ENCODE measurements at regions not wholly inside any gene's neighbourhood (a gene's known extent, or its start where the extent isn't known, plus 50 kb on each side); places are given as distances from the start of the nearest gene placed in this dataset.
"Not testable (repeated sequence)": the region's sequence is repeated elsewhere in the genome, so short reads cannot be mapped to it uniquely, and the experiment has no call there.

DNA sequence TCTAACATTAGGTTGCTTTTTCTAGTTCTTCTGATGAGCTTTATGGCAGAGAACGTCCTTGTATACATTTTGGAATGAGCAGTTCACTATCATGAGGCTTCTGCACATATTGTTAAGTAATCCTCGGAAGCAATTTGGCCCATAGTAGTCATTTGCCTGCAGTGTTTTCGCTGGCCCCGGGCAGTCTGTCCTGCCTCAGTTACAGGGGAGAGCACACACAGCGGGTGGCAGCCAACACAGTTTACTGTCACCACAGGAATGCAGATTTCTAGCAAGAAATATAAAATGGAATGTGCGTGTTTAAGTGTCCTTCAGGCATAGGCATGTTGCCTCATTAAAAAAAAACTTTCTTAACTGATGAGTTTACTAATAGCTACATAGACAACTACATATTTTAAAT is 71.5 kb upstream of the GJB6 start:
- 86 to 88% methylated on average over 6 of the region's 6 CpGs for WGBS, 2 donors
- ATAC-seq (ENCODE audit: low FRiP score), result no peak
- no peak for DNase-seq
- Histone ChIP-seq H3K27ac (ENCODE audit: low read depth in 1 of 2, low read length in 2 of 2) (no peak overlapping the region), H3K27me3 (ENCODE audit: control insufficient read depth in 1 of 2, insufficient read depth in 2 of 2, low read length in 1 of 2) (no peaks in the 10 kb centered on the region), H3K36me3 (ENCODE audit: control insufficient read depth in 1 of 2, insufficient read depth in 2 of 2, low read length in 1 of 2) (no peaks in the 10 kb centered on the region), H3K4me3 (ENCODE audit: low read length in 2 of 2) (no peak overlapping the region), H3K4me1 (ENCODE audit: control insufficient read depth in 1 of 2, insufficient read depth in 2 of 2, low read length in 2 of 2) (no peaks in the 10 kb centered on the region), H3K9me3 (ENCODE audit: control insufficient read depth, low read length) (peaks cover 7% of the 10 kb centered on the region)
- intact Hi-C loops (cut with DNase I), result no loop called here

DNA sequence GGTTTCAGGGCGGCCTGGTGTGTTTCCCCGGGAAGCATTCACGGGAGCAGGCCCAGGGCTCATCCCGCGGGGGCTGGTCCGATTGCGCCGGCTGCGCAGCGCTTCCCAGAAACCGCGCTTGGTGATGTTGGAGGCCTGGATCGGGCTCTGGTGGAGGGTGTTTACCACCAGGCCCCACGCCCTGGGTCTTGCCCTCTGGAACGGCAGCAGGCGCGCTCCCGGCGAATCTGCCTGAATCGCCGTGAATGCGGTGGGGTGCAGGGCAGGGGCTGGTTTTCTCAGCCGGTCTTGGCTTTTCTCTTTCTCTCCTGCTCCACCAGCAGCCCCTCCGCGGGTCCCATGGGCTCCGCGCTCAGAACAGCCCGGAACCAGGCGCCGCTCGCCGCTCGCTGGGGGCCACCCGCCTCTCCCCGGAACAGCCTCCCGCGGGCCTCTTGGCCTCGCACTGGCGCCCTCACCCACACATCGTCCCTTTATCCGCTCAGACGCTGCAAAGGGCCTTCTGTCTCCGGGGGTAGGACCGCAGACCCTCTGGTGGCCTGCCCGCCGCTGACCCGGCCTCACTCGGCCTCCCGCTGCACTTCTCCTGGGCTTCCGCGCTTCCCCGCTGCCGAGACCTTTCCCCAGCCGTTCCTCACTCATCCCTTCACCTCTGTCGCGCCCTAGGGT is 69.4 kb upstream of the GJB6 start:
- peak in 1 of 2 donors; percentile 48 for DNase-seq
- Histone ChIP-seq H3K4me1 (ENCODE audit: control insufficient read depth in 1 of 2, insufficient read depth in 2 of 2, low read length in 2 of 2) (no peaks in the 10 kb centered on the region), H3K9me3 (ENCODE audit: control insufficient read depth, low read length) (no peaks in the 10 kb centered on the region), H3K36me3 (ENCODE audit: control insufficient read depth in 1 of 2, insufficient read depth in 2 of 2, low read length in 1 of 2) (no peaks in the 10 kb centered on the region), H3K4me3 (ENCODE audit: low read length in 2 of 2) (no peak overlapping the region), H3K27ac (ENCODE audit: low read depth in 1 of 2, low read length in 2 of 2) (no peak overlapping the region), H3K27me3 (ENCODE audit: control insufficient read depth in 1 of 2, insufficient read depth in 2 of 2, low read length in 1 of 2) (no peaks in the 10 kb centered on the region)
- intact Hi-C loops (cut with DNase I), result no loop called here
- WGBS, 2 donors, result 14 to 15% methylated on average over 56 of the region's 56 CpGs
- ATAC-seq (ENCODE audit: low FRiP score), result peak; percentile 78

- no peak for ATAC-seq (ENCODE audit: low FRiP score)
- no peak for DNase-seq
- Histone ChIP-seq H3K27ac (ENCODE audit: low read depth in 1 of 2, low read length in 2 of 2) (no peak overlapping the region), H3K9me3 (ENCODE audit: control insufficient read depth, low read length) (no peaks in the 10 kb centered on the region), H3K4me3 (ENCODE audit: low read length in 2 of 2) (no peak overlapping the region), H3K4me1 (ENCODE audit: control insufficient read depth in 1 of 2, insufficient read depth in 2 of 2, low read length in 2 of 2) (no peaks in the 10 kb centered on the region), H3K27me3 (ENCODE audit: control insufficient read depth in 1 of 2, insufficient read depth in 2 of 2, low read length in 1 of 2) (no peaks in the 10 kb centered on the region), H3K36me3 (ENCODE audit: control insufficient read depth in 1 of 2, insufficient read depth in 2 of 2, low read length in 1 of 2) (no peaks in the 10 kb centered on the region)
- 60 to 63% methylated on average over 7 of the region's 7 CpGs for WGBS, 2 donors
- intact Hi-C loops (cut with DNase I), result no loop called here
These were observed 68.9 kb upstream of the GJB6 start for GRCh38 chr13:20301015-20301402.

DNA sequence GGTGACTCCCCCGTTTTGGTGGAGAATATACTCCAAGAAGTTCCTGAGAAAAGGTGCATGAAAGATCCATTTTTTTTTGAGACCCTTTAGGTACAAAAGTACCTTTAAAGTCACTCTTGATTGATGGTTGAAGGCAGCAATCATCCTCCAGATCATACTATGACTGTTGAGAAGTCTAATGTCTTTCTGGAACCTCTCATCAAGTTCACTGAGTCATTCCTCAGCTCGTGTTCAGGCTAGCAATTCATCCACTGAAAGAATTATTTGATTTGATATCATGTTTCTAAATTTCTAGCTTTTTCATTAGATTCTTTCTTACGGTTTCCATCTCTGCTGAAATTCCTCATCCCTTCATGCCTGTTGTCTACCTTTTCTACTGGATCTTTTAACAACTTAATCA is 65.1 kb upstream of the GJB6 start:
- 52 to 62% methylated on average over 3 of the region's 3 CpGs for WGBS, 2 donors
- DNase-seq (no peak), ATAC-seq (ENCODE audit: low FRiP score) (no peak)
- Histone ChIP-seq H3K27ac (ENCODE audit: low read depth in 1 of 2, low read length in 2 of 2) (no peak overlapping the region), H3K4me1 (ENCODE audit: control insufficient read depth in 1 of 2, insufficient read depth in 2 of 2, low read length in 2 of 2) (no peaks in the 10 kb centered on the region), H3K27me3 (ENCODE audit: control insufficient read depth in 1 of 2, insufficient read depth in 2 of 2, low read length in 1 of 2) (no peaks in the 10 kb centered on the region), H3K9me3 (ENCODE audit: control insufficient read depth, low read length) (no peaks in the 10 kb centered on the region), H3K36me3 (ENCODE audit: control insufficient read depth in 1 of 2, insufficient read depth in 2 of 2, low read length in 1 of 2) (no peaks in the 10 kb centered on the region), H3K4me3 (ENCODE audit: low read length in 2 of 2) (no peak overlapping the region)
- intact Hi-C loops (cut with DNase I), result no loop called here

- intact Hi-C loops (cut with DNase I), result no loop called here
- no peak for DNase-seq
These were observed 63.8 kb upstream of the GJB6 start for GRCh38 chr13:20295956-20296355.

DNA sequence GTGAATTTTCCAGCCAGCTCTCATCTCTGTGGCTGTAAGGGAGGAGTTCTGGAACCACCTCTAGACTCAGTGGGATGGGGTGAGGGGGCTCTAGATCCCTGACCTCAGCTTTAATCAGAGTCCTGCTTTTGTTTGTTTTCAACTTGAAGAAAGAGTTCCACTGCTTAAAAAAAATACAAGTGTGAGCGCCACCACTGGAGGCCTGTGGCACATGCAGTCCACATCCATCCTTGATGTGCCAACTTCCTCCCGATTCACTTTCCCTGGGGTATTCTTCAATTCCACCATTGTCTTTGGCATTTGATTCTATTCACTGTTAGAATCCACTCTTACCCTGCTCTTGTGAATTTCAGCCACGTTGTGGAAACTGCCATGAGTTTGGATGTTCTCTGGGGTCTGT is 62.4 kb upstream of the GJB6 start:
- Histone ChIP-seq H3K9me3 (ENCODE audit: control insufficient read depth, low read length) (no peaks in the 10 kb centered on the region), H3K4me3 (ENCODE audit: low read length in 2 of 2) (no peak overlapping the region), H3K36me3 (ENCODE audit: control insufficient read depth in 1 of 2, insufficient read depth in 2 of 2, low read length in 1 of 2) (no peaks in the 10 kb centered on the region), H3K27me3 (ENCODE audit: control insufficient read depth in 1 of 2, insufficient read depth in 2 of 2, low read length in 1 of 2) (no peaks in the 10 kb centered on the region), H3K27ac (ENCODE audit: low read depth in 1 of 2, low read length in 2 of 2) (no peak overlapping the region), H3K4me1 (ENCODE audit: control insufficient read depth in 1 of 2, insufficient read depth in 2 of 2, low read length in 2 of 2) (no peaks in the 10 kb centered on the region)
- DNase-seq (no peak), ATAC-seq (ENCODE audit: low FRiP score) (no peak)
- intact Hi-C loops (cut with DNase I), result no loop called here
- WGBS, 2 donors, result 54 to 60% methylated on average over 3 of the region's 3 CpGs

More at GRCh38 chr13:20295956-20296355, 63.8 kb upstream of the GJB6 start:
- ATAC-seq (ENCODE audit: low FRiP score), result no peak
- H3K27ac ChIP-seq (ENCODE audit: low read depth in 1 of 2, low read length in 2 of 2), result no peak overlapping the region
- no peaks in the 10 kb centered on the region for H3K36me3 ChIP-seq (ENCODE audit: control insufficient read depth in 1 of 2, insufficient read depth in 2 of 2, low read length in 1 of 2)
- H3K9me3 ChIP-seq (ENCODE audit: control insufficient read depth, low read length), result no peaks in the 10 kb centered on the region
- 73 to 75% methylated on average over 8 of the region's 8 CpGs for WGBS, 2 donors
- H3K4me1 ChIP-seq (ENCODE audit: control insufficient read depth in 1 of 2, insufficient read depth in 2 of 2, low read length in 2 of 2), result no peaks in the 10 kb centered on the region
- H3K27me3 ChIP-seq (ENCODE audit: control insufficient read depth in 1 of 2, insufficient read depth in 2 of 2, low read length in 1 of 2), result no peaks in the 10 kb centered on the region
- no peak overlapping the region for H3K4me3 ChIP-seq (ENCODE audit: low read length in 2 of 2)

- H3K27me3 ChIP-seq (ENCODE audit: control insufficient read depth in 1 of 2, insufficient read depth in 2 of 2, low read length in 1 of 2); H3K27ac ChIP-seq (ENCODE audit: low read depth in 1 of 2, low read length in 2 of 2); ATAC-seq (ENCODE audit: low FRiP score); DNase-seq; intact Hi-C loops (cut with DNase I); H3K4me3 ChIP-seq (ENCODE audit: low read length in 2 of 2); H3K4me1 ChIP-seq (ENCODE audit: control insufficient read depth in 1 of 2, insufficient read depth in 2 of 2, low read length in 2 of 2); H3K9me3 ChIP-seq (ENCODE audit: control insufficient read depth, low read length); H3K36me3 ChIP-seq (ENCODE audit: control insufficient read depth in 1 of 2, insufficient read depth in 2 of 2, low read length in 1 of 2): not testable (repeated sequence)
- WGBS, 2 donors, result 94 to 95% methylated on average over 27 to 30 of the region's 30 CpGs
These were observed 60.2 kb upstream of the GJB6 start for GRCh38 chr13:20292301-20292700.

DNA sequence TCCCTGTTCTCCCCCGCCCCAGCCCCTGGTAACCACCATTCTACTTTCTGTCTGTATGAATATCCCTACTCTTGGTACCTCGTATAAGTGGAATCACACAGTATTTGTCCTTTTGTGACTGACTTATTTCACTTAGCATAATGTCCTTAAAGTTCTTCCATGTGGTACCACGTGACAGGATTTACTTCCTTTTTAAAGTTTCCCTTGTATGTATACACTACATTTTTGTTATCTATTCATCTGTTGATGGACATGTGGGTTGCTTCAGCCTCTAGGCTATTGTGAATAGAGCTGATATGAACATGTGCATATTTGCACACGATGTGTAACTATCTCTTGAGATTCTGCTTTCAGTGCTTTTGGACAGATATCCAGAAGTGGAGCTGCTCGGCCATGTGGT is 59.6 kb upstream of the GJB6 start:
- 77 to 78% methylated on average over 5 of the region's 5 CpGs for WGBS, 2 donors
- intact Hi-C loops (cut with DNase I), result no loop called here

DNA sequence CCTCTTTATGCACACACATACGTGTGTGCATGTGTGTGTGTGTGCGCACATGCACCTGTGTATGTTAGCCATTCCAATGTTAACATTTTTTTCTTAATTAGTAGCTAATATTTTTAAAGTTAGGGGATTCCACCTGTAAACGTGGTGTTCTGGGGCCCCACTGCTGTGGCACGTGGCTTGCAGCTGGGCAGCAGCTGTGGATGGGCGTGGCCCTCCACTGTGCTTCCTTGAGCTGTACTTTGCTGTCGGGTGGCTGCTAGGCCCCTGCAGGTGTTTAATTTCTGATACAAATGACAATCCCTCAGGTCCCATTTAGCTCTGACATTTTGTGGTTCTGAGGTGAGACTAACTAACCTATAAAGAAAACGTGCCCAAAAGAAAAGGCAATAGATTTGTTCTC is 58.9 kb upstream of the GJB6 start:
- Histone ChIP-seq H3K4me1 (ENCODE audit: control insufficient read depth in 1 of 2, insufficient read depth in 2 of 2, low read length in 2 of 2) (no peaks in the 10 kb centered on the region), H3K4me3 (ENCODE audit: low read length in 2 of 2) (no peak overlapping the region), H3K9me3 (ENCODE audit: control insufficient read depth, low read length) (no peaks in the 10 kb centered on the region), H3K36me3 (ENCODE audit: control insufficient read depth in 1 of 2, insufficient read depth in 2 of 2, low read length in 1 of 2) (no peaks in the 10 kb centered on the region), H3K27ac (ENCODE audit: low read depth in 1 of 2, low read length in 2 of 2) (no peak overlapping the region), H3K27me3 (ENCODE audit: control insufficient read depth in 1 of 2, insufficient read depth in 2 of 2, low read length in 1 of 2) (no peaks in the 10 kb centered on the region)
- intact Hi-C loops (cut with DNase I), result no loop called here
- 80 to 85% methylated on average over 7 of the region's 7 CpGs for WGBS, 2 donors
- DNase-seq, result no peak
- ATAC-seq (ENCODE audit: low FRiP score), result no peak

More for the DNA sequence above, 59.6 kb upstream of the GJB6 start:
- no peak for ATAC-seq (ENCODE audit: low FRiP score)
- Histone ChIP-seq H3K4me3 (ENCODE audit: low read length in 2 of 2) (no peak overlapping the region), H3K27me3 (ENCODE audit: control insufficient read depth in 1 of 2, insufficient read depth in 2 of 2, low read length in 1 of 2) (no peaks in the 10 kb centered on the region), H3K27ac (ENCODE audit: low read depth in 1 of 2, low read length in 2 of 2) (no peak overlapping the region), H3K36me3 (ENCODE audit: control insufficient read depth in 1 of 2, insufficient read depth in 2 of 2, low read length in 1 of 2) (no peaks in the 10 kb centered on the region), H3K9me3 (ENCODE audit: control insufficient read depth, low read length) (no peaks in the 10 kb centered on the region), H3K4me1 (ENCODE audit: control insufficient read depth in 1 of 2, insufficient read depth in 2 of 2, low read length in 2 of 2) (no peaks in the 10 kb centered on the region)
- no peak for DNase-seq

Measured in aorta (tissue), 5 donors.